ENCODE measurements at regions not wholly inside any gene's neighbourhood (a gene's known extent, or its start where the extent isn't known, plus 50 kb on each side); places are given as distances from the start of the nearest gene placed in this dataset.

- H3K27ac ChIP-seq = no peak overlapping the region
- intact Hi-C loops (cut with DNase I; ENCODE audit: low total_unique reads) = no loop called here
- no peaks in the 10 kb centered on the region for H3K36me3 ChIP-seq
- H3K4me3 ChIP-seq = no peak overlapping the region
- no peak for TF ChIP-seq CTCF (IDR thresholded peaks at IDR 0.05)
- no peak for TF ChIP-seq EP300 (IDR thresholded peaks at IDR 0.05; ENCODE audit: low read depth)
- TF ChIP-seq POLR2AphosphoS5 (IDR thresholded peaks at IDR 0.05) = no peak
- no peak for TF ChIP-seq POLR2A (IDR thresholded peaks at IDR 0.05)
- no peaks in the 10 kb centered on the region for H3K27me3 ChIP-seq
- DNase-seq = no peak
- no peaks in the 10 kb centered on the region for H3K9me3 ChIP-seq
- WGBS, 2 donors (ENCODE audit: low coverage in 1 of 2) = 41 to 68% methylated on average over 4 to 6 of the region's 6 CpGs
- peaks cover 0 to 9% (median 0%) of the 10 kb centered on the region in 4 donors for H3K4me1 ChIP-seq
- in situ Hi-C loops (cut with MboI; ENCODE audit: low pct_ligation_motif_present in 1 of 4, low pct_unique_long_range_greater_than_20kb in 1 of 4, low sequenced_read_pairs in 3 of 4) = no loop called here
Measured at GRCh38 chr5:87022415-87022814, 245.3 kb upstream of the RASA1 start.

GRCh38 chr5:87027570-87027969 lies 240.1 kb upstream of the RASA1 start:
- no peak for TF ChIP-seq EP300 (IDR thresholded peaks at IDR 0.05; ENCODE audit: low read depth)
- no peak for TF ChIP-seq POLR2AphosphoS5 (IDR thresholded peaks at IDR 0.05)
- no peak for TF ChIP-seq POLR2A (IDR thresholded peaks at IDR 0.05)
- no peak for TF ChIP-seq CTCF (IDR thresholded peaks at IDR 0.05)
- Histone ChIP-seq H3K36me3 (no peaks in the 10 kb centered on the region), H3K27me3 (no peaks in the 10 kb centered on the region), H3K27ac (no peak overlapping the region), H3K9me3 (no peaks in the 10 kb centered on the region), H3K4me3 (no peak overlapping the region), H3K4me1 (no peaks in the 10 kb centered on the region)
- in situ Hi-C loops (cut with MboI; ENCODE audit: low pct_ligation_motif_present in 1 of 4, low pct_unique_long_range_greater_than_20kb in 1 of 4, low sequenced_read_pairs in 3 of 4) = no loop called here
- intact Hi-C loops (cut with DNase I; ENCODE audit: low total_unique reads) = no loop called here
- 67 to 100% methylated on average over 1 of the region's 1 CpG for WGBS, 2 donors (ENCODE audit: low coverage in 1 of 2)
- no peak for DNase-seq

DNA sequence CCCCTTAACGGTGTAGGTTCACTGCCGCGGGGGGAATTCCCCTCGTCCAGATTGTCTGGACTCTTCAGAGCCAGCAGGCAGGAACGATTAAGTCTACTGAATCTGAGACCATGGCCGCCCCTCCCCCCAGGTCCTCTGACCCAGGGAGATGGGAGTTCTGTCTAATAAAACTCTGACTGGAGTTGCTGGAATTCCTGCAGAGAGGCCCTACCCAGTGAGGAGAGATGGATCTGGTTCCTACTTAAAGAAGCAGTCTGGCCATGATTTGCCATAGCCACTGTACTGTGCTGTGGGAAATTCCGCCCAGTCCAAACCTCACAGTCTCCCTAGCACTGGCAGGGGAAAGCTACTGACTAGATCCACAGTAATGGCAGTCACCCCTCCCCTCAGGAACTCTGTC lies 237.7 kb upstream of the RASA1 start:
- DNase-seq = no peak
- in situ Hi-C loops (cut with MboI; ENCODE audit: low pct_ligation_motif_present in 1 of 4, low pct_unique_long_range_greater_than_20kb in 1 of 4, low sequenced_read_pairs in 3 of 4) = no loop called here
- no peak for TF ChIP-seq POLR2AphosphoS5 (IDR thresholded peaks at IDR 0.05)
- TF ChIP-seq EP300 (IDR thresholded peaks at IDR 0.05; ENCODE audit: low read depth) = no peak
- no peak for TF ChIP-seq POLR2A (IDR thresholded peaks at IDR 0.05)
- TF ChIP-seq CTCF (IDR thresholded peaks at IDR 0.05) = no peak
- WGBS, 2 donors (ENCODE audit: low coverage in 1 of 2) = 87% methylated on average over 7 of the region's 7 CpGs; no CpG with 5 or more reads in 1 of the 2 donors
- intact Hi-C loops (cut with DNase I; ENCODE audit: low total_unique reads) = no loop called here
- no peak overlapping the region for H3K4me3 ChIP-seq
- H3K27me3 ChIP-seq = no peaks in the 10 kb centered on the region
- H3K4me1 ChIP-seq = no peaks in the 10 kb centered on the region
- H3K27ac ChIP-seq = no peak overlapping the region
- H3K36me3 ChIP-seq = no peaks in the 10 kb centered on the region
- no peaks in the 10 kb centered on the region for H3K9me3 ChIP-seq

DNA sequence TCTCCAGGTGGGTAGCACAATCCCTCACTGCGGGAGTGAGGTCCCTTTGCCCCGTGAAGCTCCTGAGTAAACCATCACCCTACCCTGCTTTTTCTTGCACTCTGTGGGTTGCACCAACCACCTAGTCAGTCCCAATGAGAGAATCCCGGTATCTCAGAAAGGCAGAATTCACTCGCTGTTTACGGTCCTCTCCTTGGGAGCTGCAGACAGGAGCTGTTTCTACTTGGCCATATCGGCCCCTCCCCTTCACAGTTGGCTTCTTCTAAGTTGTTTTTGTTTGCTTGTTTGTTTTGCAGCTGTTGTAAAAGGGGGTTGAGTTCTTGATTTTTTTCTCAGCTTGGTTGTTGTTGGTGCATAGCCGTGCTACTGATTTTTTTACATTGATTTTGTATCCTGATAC lies 237.0 kb upstream of the RASA1 start:
- H3K9me3 ChIP-seq = no peaks in the 10 kb centered on the region
- H3K27ac ChIP-seq = no peak overlapping the region
- no peak overlapping the region for H3K4me3 ChIP-seq
- intact Hi-C loops (cut with DNase I; ENCODE audit: low total_unique reads) (no loop called here), in situ Hi-C loops (cut with MboI; ENCODE audit: low pct_ligation_motif_present in 1 of 4, low pct_unique_long_range_greater_than_20kb in 1 of 4, low sequenced_read_pairs in 3 of 4) (no loop called here)
- no peaks in the 10 kb centered on the region for H3K4me1 ChIP-seq
- WGBS, 2 donors (ENCODE audit: low coverage in 1 of 2) = 85 to 88% methylated on average over 3 to 7 of the region's 7 CpGs
- TF ChIP-seq POLR2AphosphoS5 (IDR thresholded peaks at IDR 0.05) = no peak
- no peak for TF ChIP-seq CTCF (IDR thresholded peaks at IDR 0.05)
- no peak for TF ChIP-seq POLR2A (IDR thresholded peaks at IDR 0.05)
- TF ChIP-seq EP300 (IDR thresholded peaks at IDR 0.05; ENCODE audit: low read depth) = no peak
- DNase-seq = no peak
- no peaks in the 10 kb centered on the region for H3K27me3 ChIP-seq
- no peaks in the 10 kb centered on the region for H3K36me3 ChIP-seq
